ENCODE measurements at regions not wholly inside any gene's neighbourhood (a gene's known extent, or its start where the extent isn't known, plus 50 kb on each side); places are given as distances from the start of the nearest gene placed in this dataset.

DNA sequence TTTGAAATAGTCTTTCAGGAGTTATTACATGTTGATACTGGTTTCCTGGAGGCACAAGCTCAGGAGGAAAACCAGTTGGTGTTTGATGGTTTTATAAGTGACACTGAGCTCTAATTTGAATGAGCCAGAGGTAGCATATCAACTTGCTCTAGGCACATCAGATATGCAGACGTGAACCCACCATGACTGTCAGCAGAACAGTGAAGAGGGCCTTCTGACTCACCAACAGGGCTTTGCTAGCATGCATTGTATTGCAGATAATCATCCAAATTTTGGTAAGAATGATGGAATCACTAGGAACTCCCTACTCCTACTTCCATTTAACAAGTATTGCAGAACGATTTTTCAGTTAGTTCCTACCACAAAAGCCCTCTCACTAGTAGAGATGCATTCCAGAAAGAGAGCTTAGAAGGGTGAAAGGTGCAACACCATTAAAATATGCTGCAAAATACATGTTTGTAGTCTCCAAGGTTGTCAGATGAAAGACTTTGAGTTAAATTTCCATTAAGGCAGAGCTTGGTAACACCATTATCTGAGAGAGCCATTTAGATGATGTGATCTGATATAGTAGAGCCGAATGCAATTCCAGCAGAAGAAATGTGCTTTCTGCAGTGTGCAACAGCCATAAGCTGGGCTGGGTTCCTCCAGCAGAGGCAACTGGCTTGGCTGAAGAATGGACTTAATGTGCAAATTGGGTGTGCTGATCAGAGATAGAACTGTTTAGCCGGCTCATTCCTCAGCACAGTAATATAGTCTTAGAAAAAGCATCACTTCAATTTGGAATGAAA, 968.7 kb upstream of the ADGRB3 start:
- TF ChIP-seq, protein P1, sequence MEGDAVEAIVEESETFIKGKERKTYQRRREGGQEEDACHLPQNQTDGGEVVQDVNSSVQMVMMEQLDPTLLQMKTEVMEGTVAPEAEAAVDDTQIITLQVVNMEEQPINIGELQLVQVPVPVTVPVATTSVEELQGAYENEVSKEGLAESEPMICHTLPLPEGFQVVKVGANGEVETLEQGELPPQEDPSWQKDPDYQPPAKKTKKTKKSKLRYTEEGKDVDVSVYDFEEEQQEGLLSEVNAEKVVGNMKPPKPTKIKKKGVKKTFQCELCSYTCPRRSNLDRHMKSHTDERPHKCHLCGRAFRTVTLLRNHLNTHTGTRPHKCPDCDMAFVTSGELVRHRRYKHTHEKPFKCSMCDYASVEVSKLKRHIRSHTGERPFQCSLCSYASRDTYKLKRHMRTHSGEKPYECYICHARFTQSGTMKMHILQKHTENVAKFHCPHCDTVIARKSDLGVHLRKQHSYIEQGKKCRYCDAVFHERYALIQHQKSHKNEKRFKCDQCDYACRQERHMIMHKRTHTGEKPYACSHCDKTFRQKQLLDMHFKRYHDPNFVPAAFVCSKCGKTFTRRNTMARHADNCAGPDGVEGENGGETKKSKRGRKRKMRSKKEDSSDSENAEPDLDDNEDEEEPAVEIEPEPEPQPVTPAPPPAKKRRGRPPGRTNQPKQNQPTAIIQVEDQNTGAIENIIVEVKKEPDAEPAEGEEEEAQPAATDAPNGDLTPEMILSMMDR (IDR thresholded peaks at IDR 0.05; ENCODE audit: poor library complexity), result no peak
- no peak for TF ChIP-seq EZH2 (IDR thresholded peaks at IDR 0.05; ENCODE audit: borderline replicate concordance)
- no peak for TF ChIP-seq EZH2phosphoT487 (IDR thresholded peaks at IDR 0.05; ENCODE audit: low read depth, severe bottlenecking, unreplicated experiment)

All from hepatocyte (in vitro differentiated cells).